ENCODE measurements at regions not wholly inside any gene's neighbourhood (a gene's known extent, or its start where the extent isn't known, plus 50 kb on each side); places are given as distances from the start of the nearest gene placed in this dataset.

GRCh38 chr2:20123871-20124594 is 72.6 kb upstream of the LAPTM4A start:
- no peak overlapping the region for H3K9ac ChIP-seq (replicated peaks in 1 of 4; ENCODE audit: extremely low read depth in 1 of 4, low read depth in 3 of 4, low read length in 3 of 4)
- WGBS, 2 experiments (ENCODE audit: extremely low coverage in 1 of 2, insufficient coverage in 1 of 2, insufficient read length in 1 of 2, insufficient replicate concordance in 2 of 2, low coverage in 1 of 2, low lambda C conversion rate in 2 of 2, missing lambda C conversion rate in 1 of 2), result 88% methylated on average over 4 of the region's 4 CpGs; no CpG with 5 or more reads in 1 of the 2 experiments
- no peak overlapping the region for H4K91ac ChIP-seq (replicated peaks; ENCODE audit: insufficient read length, low read length)
- H2BK5ac ChIP-seq (ENCODE audit: low read depth, low read length), result no peak overlapping the region
- H3K27me3 ChIP-seq (replicated peaks in 1 of 4; ENCODE audit: control insufficient read depth in 3 of 4, extremely low read depth in 1 of 4, insufficient read depth in 3 of 4, low read length in 3 of 4), result no peaks in the 10 kb centered on the region
- H4K5ac ChIP-seq (ENCODE audit: insufficient read length, low read depth, low read length), result no peak overlapping the region
- no peak overlapping the region for H2BK20ac ChIP-seq (ENCODE audit: low read length)
- H3K18ac ChIP-seq (ENCODE audit: extremely low read depth, low read length), result no peak overlapping the region
- H3K9me3 ChIP-seq (ENCODE audit: insufficient read depth in 2 of 2, low read depth in 1 of 2, low read length in 1 of 2), result no peaks in the 10 kb centered on the region
- ChIA-PET CTCF (ENCODE audit: partially characterized antibody) (interaction anchor here (0.8 to 0.9 kb wide), 2 partner anchors 21 to 117 kb away, joined by 3 to 4 read pairs; no protein-coding TSS in a partner anchor), POLR2A (ENCODE audit: partially characterized antibody) (no interaction called here)
- no peak overlapping the region for H2AK5ac ChIP-seq (ENCODE audit: low read depth, low read length)
- no peak overlapping the region for H3K4me2 ChIP-seq (ENCODE audit: insufficient read depth in 1 of 2, low read depth in 2 of 2, low read length in 2 of 2)
- FAIRE-seq (no peak), DNase-seq (ENCODE audit: low read depth in 1 of 2, low spot score in 2 of 2) (no peak)
- H3K4me3 ChIP-seq (ENCODE audit: extremely low read depth in 1 of 4, insufficient read depth in 2 of 4, low read depth in 3 of 4, low read length in 4 of 4), result no peak overlapping the region
- no peak overlapping the region for H2AFZ ChIP-seq (ENCODE audit: low read length)
- H3K23me2 ChIP-seq (ENCODE audit: low read depth, low read length), result no peaks in the 10 kb centered on the region
- H3K79me2 ChIP-seq (ENCODE audit: control insufficient read depth in 1 of 2, insufficient read depth in 2 of 2, low read length in 2 of 2), result no peaks in the 10 kb centered on the region
- no peak overlapping the region for H2BK15ac ChIP-seq (ENCODE audit: low read length)
- no peak overlapping the region for H3K14ac ChIP-seq (ENCODE audit: insufficient read length)
- H3K36me3 ChIP-seq (ENCODE audit: control insufficient read depth in 2 of 4, insufficient read depth in 4 of 4, low read length in 3 of 4), result no peaks in the 10 kb centered on the region
- H3K4me1 ChIP-seq (replicated peaks in 1 of 4; ENCODE audit: control insufficient read depth in 3 of 4, insufficient read depth in 4 of 4, low read length in 3 of 4), result peaks cover 0 to 2% (median 0%) of the 10 kb centered on the region in 4 experiments; a peak in 1 of 7 replicates
- no peak overlapping the region for H3K4ac ChIP-seq (replicated peaks; ENCODE audit: insufficient read length, low read depth, low read length)
- no peak overlapping the region for H2BK120ac ChIP-seq (replicated peaks; ENCODE audit: low read depth, low read length)
- no peaks in the 10 kb centered on the region for H3K79me1 ChIP-seq (ENCODE audit: low read depth, low read length)
- no peak overlapping the region for H3K56ac ChIP-seq (replicated peaks; ENCODE audit: insufficient read length, low read depth, low read length)
- no peak overlapping the region for H4K8ac ChIP-seq (ENCODE audit: extremely low read depth, insufficient read depth, low read length)
- H2BK12ac ChIP-seq (ENCODE audit: low read depth, low read length), result no peak overlapping the region
- H4K20me1 ChIP-seq (replicated peaks in 1 of 2; ENCODE audit: control insufficient read depth in 1 of 2, insufficient read depth in 2 of 2, low read length in 2 of 2), result no peaks in the 10 kb centered on the region
- no peak overlapping the region for H3K23ac ChIP-seq (ENCODE audit: insufficient read length)
- H3K27ac ChIP-seq (ENCODE audit: low read depth, low read length), result no peak overlapping the region
- TF ChIP-seq SP2 (IDR thresholded peaks at IDR 0.05; ENCODE audit: low read length) (no peak), TCF12 (IDR thresholded peaks at IDR 0.05; ENCODE audit: low read depth, low read length) (no peak), POU5F1 (IDR thresholded peaks at IDR 0.05; ENCODE audit: low read depth, low read length) (no peak), ZNF274 (IDR thresholded peaks at IDR 0.05; ENCODE audit: borderline replicate concordance, extremely low read depth, low read length) (no peak), TAF1 (IDR thresholded peaks at IDR 0.05; ENCODE audit: low read depth, low read length) (no peak), SIN3A (conservative IDR thresholded peaks at IDR 0.05 in 1 of 2, IDR thresholded peaks at IDR 0.05 in 1 of 2; ENCODE audit: low read depth in 1 of 2, low read length in 2 of 2) (no peak), BACH1 (IDR thresholded peaks at IDR 0.05; ENCODE audit: low read length) (no peak), ASH2L (IDR thresholded peaks at IDR 0.05; ENCODE audit: low read length) (no peak), E2F6 (IDR thresholded peaks at IDR 0.05) (no peak), CHD1 (IDR thresholded peaks at IDR 0.05; ENCODE audit: low read depth, low read length) (no peak), PHF8 (conservative IDR thresholded peaks at IDR 0.05; ENCODE audit: low read depth, low read length) (no peak), MAFK (IDR thresholded peaks at IDR 0.05; ENCODE audit: low read depth, low read length) (no peak), POLR2AphosphoS5 (IDR thresholded peaks at IDR 0.05; ENCODE audit: low read depth, low read length) (no peak), EZH2 (IDR thresholded peaks at IDR 0.05; ENCODE audit: low read depth, low read length, severe bottlenecking) (no peak)
